GM12892 (cell line): ENCODE measurements at regions not wholly inside any gene's neighbourhood (a gene's known extent, or its start where the extent isn't known, plus 50 kb on each side); places are given as distances from the start of the nearest gene placed in this dataset.

Experiments
- POLR2A ChIP-seq: IDR thresholded peaks from 2 replicates; pipeline ENCODE4 v1.6.1; 2011; ENCODE audit warnings: low read depth, low read length, control low read depth
- POLR2AphosphoS5 ChIP-seq: IDR thresholded peaks from 2 replicates; pipeline ENCODE4 v1.6.1; 2011; ENCODE audit warnings: low read depth, low read length, control low read depth

GRCh38 chr14:71600309-71600708 lies 331.9 kb upstream of the RGS6 start:
- TF ChIP-seq POLR2AphosphoS5: no peak
- TF ChIP-seq POLR2A: no peak
